22Rv1 (cell line): ENCODE measurements at regions not wholly inside any gene's neighbourhood (a gene's known extent, or its start where the extent isn't known, plus 50 kb on each side); places are given as distances from the start of the nearest gene placed in this dataset.
"Not testable (repeated sequence)": the region's sequence is repeated elsewhere in the genome, so short reads cannot be mapped to it uniquely, and the experiment has no call there.

Experiments
- H3K27ac ChIP-seq: fragments of 450-650 bp; 2 replicates; pipeline ENCODE4 v1.5.1; 2017
- ZFX ChIP-seq: fragments of 450-650 bp; IDR thresholded peaks from 2 replicates; pipeline ENCODE4 v1.6.1; 2017; ENCODE audit warnings: antibody characterized with exemption, borderline replicate concordance
- TF ChIP-seq, protein P1 (sequence below): fragments of 450-650 bp; IDR thresholded peaks from 2 replicates; pipeline ENCODE4 v1.5.1; 2017; ENCODE audit warnings: mild to moderate bottlenecking

DNA sequence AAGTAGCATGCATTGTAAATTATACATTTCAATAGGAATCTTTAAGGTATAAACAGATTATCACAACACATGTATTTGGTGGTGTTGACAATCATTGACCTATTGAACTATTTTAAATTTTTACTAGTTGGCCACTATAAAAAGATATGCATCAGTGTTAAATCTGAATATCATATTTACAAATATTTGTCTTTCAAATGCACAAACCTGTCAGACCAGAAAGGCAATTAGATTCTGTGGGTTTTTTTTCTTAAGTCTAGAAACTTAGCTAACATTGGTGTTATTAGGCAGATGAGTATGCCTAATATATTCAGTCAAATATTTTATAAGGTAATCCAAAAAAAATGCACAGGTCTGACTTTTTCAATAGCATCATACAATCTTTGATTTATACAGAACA, 241.4 kb upstream of the DGKB start:
- H3K27ac ChIP-seq: no peak overlapping the region
- TF ChIP-seq, protein P1, sequence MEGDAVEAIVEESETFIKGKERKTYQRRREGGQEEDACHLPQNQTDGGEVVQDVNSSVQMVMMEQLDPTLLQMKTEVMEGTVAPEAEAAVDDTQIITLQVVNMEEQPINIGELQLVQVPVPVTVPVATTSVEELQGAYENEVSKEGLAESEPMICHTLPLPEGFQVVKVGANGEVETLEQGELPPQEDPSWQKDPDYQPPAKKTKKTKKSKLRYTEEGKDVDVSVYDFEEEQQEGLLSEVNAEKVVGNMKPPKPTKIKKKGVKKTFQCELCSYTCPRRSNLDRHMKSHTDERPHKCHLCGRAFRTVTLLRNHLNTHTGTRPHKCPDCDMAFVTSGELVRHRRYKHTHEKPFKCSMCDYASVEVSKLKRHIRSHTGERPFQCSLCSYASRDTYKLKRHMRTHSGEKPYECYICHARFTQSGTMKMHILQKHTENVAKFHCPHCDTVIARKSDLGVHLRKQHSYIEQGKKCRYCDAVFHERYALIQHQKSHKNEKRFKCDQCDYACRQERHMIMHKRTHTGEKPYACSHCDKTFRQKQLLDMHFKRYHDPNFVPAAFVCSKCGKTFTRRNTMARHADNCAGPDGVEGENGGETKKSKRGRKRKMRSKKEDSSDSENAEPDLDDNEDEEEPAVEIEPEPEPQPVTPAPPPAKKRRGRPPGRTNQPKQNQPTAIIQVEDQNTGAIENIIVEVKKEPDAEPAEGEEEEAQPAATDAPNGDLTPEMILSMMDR: no peak
- no peak for TF ChIP-seq ZFX

DNA sequence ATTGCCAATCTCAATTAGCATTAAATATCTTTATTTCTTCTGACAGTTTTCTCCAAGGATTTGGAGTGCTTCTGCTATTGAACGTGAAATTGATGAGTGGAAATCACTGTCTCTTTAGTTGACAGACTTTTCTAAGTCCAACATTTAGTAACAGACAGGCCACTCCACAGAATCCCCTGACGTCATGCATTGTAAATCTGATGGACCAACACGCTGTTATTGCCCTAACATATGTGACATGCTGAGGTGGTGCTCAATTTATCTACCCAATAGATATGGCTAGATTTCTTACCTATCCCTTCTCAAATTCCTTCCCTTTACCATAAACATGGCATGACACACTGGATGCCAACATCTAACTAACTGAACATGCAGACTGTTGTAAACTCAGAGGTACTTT, 240.6 kb upstream of the DGKB start:
- no peak overlapping the region for H3K27ac ChIP-seq
- TF ChIP-seq ZFX: no peak
- TF ChIP-seq, protein P1: no peak

DNA sequence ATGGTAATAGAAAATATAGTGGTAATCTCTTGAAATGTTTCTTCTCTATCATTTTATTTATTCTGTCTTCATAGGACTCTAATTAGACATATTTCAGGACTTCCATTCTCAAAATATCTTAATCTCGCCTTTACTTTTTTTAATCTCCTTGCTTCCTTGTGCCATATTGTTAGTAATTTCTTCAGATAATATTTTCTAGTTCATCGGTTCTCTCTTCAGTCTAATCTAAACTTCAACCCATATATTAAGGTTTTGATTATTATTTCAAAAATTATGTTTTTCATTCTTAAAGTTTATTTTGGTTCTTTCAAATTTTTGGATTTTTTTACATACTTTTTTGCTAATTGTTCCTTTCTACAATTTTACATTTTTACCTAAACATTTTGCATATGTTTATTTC, 237.9 kb upstream of the DGKB start:
- TF ChIP-seq, protein P1: no peak
- no peak for TF ChIP-seq ZFX
- H3K27ac ChIP-seq: no peak overlapping the region

DNA sequence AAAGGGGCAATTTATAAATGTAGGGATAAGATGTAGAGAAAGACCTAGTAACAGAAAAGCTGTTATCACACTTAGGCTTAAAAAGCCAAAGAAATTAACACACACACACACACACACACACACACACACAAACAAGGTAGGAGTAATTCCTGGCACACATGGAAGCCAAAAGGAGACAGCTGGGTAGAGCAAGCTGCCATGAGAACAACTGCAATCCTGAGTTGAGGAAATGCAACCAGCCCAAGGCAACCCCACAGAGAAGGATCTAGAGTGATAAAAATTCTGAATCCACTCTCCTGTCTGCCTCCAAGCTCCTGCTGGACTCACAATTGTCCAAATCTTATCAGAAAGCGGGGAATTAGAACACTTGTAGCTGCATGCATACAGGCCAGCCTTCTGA, 229.1 kb upstream of the DGKB start:
- no peak for TF ChIP-seq ZFX
- TF ChIP-seq, protein P1: no peak
- no peak overlapping the region for H3K27ac ChIP-seq

DNA sequence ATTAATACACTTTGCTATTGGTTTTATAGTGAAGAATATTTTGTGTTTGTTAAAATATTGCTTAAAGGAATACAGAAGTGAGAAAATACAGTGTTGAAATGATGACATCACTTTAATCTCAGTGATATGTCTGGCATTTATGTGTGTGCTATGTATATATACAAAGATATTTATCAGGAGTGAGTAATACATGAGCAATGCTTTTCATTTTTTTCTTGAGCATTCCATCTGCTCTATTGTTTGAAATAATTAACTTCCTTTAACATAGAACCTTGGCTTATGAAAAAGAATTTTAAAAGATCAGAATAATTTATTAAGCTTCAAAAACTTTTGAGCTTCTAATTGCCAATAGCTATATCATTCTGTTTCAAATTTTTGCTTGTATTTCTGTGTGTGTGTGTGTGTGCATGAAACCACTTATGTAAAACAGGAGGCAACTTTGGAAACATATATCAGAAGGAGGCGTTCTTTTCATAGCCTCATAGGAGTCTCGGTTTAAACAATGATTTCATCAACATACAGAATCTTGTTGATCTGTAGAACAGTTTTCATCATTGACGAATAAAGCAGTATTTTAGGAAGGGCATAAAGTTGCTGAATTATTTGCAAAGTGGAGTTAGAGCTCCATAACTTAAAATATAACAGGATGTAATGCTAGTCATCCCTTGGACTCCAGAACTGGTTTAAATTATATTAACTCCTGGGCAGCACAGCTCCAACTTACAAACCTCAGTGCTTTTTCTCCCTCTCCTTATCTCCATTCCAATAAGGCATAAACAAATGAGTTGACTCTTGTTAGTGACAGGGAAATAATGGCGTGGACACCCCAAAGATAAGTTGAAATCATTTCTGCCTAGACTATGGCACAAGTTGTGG, 228.4 kb upstream of the DGKB start:
- no peak overlapping the region for H3K27ac ChIP-seq
- no peak for TF ChIP-seq ZFX
- TF ChIP-seq, protein P1: no peak

DNA sequence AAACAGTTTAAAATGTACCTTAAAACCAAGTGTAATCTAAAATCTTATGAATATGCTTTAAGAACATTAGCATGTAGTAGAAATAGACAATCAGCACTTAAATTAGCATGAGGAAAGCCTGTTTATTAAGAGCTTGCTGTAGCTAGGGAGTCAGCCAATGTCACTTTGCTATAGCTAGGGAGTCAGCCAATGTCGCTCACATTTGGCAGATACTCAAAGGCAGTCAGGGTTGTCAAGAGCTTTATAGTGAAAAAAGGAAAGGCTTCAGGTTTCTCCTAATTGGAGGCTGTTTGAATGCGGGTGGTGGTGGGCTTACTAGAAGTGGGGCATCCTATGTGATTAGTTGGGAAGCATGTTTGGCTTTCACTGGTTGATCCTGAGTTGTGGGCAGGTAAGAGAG, 226.2 kb upstream of the DGKB start:
- H3K27ac ChIP-seq: no peak overlapping the region
- TF ChIP-seq, protein P1: no peak
- TF ChIP-seq ZFX: no peak

DNA sequence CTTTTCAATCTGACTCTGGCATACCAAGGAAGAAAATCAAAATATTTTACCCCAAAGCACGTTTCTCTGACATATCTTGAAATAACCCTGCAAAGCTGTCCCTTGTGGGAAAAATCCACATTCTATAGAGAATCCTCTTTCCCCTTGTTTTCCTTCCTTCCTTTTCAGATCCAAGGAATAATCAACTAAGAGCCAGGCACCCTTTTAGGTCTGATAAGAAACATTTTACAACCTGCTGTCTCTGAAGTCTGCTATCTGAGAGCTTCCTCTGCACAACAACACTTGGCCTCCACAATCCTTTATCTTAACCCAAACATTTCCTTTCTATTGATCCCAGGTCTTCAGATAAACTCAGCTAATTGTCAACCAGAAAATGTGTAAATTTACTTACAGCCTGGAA, 224.1 kb upstream of the DGKB start:
- not testable (repeated sequence) for H3K27ac ChIP-seq

DNA sequence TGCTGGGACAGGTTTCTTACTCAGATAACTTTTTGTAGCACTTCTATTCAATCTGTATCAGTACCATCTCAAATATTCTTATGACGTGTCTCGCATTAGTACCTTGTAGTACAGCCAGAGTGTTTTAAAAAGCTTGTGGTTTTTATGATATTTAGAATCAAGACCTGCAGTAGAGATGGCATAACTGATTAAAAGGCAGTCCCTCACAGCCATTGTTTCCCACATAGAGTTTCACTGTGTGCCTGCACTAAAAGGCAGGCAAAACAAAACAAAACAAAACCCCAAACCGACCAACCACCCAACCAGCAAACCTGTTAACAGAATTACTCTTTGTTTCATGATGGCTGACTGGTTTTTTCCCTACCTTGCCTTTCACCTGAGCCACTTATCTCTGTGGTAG, 221.3 kb upstream of the DGKB start:
- TF ChIP-seq ZFX: no peak
- TF ChIP-seq, protein P1: no peak
- no peak overlapping the region for H3K27ac ChIP-seq
